ENCODE measurements at regions not wholly inside any gene's neighbourhood (a gene's known extent, or its start where the extent isn't known, plus 50 kb on each side); places are given as distances from the start of the nearest gene placed in this dataset.
A peak's percentile ranks its signal among the peaks of the same experiment; 100 is the strongest.

GRCh38 chr4:130249002-130249401 is 1153.0 kb downstream of the C4orf33 start:
- TF ChIP-seq CTCF (IDR thresholded peaks at IDR 0.05; ENCODE audit: insufficient read depth, low read length, severe bottlenecking) = no peak
- DNase-seq (ENCODE audit: low read depth) = no peak
- FAIRE-seq = no peak
- Histone ChIP-seq H3K36me3 (ENCODE audit: control insufficient read depth, insufficient read depth, low read length) (no peaks in the 10 kb centered on the region), H3K27me3 (ENCODE audit: control insufficient read depth, insufficient read depth, low read length) (no peaks in the 10 kb centered on the region), H3K4me3 (ENCODE audit: low read depth, low read length) (no peak overlapping the region)

- no peak for TF ChIP-seq CTCF (IDR thresholded peaks at IDR 0.05; ENCODE audit: insufficient read depth, low read length, severe bottlenecking)
- Histone ChIP-seq H3K36me3 (ENCODE audit: control insufficient read depth, insufficient read depth, low read length) (no peaks in the 10 kb centered on the region), H3K27me3 (ENCODE audit: control insufficient read depth, insufficient read depth, low read length) (no peaks in the 10 kb centered on the region), H3K4me3 (ENCODE audit: low read depth, low read length) (no peak overlapping the region)
- FAIRE-seq (no peak), DNase-seq (ENCODE audit: low read depth) (peak; percentile 75)
Observed at GRCh38 chr4:130257271-130257670, 1161.3 kb downstream of the C4orf33 start.

GRCh38 chr4:130266814-130267213 is 1170.9 kb downstream of the C4orf33 start:
- H3K27me3 ChIP-seq (ENCODE audit: control insufficient read depth, insufficient read depth, low read length) = no peaks in the 10 kb centered on the region
- no peak for DNase-seq (ENCODE audit: low read depth)
- no peak overlapping the region for H3K4me3 ChIP-seq (ENCODE audit: low read depth, low read length)
- no peak for TF ChIP-seq CTCF (IDR thresholded peaks at IDR 0.05; ENCODE audit: insufficient read depth, low read length, severe bottlenecking)
- FAIRE-seq = no peak
- H3K36me3 ChIP-seq (ENCODE audit: control insufficient read depth, insufficient read depth, low read length) = no peaks in the 10 kb centered on the region

GRCh38 chr4:130288576-130288975 is 1192.6 kb downstream of the C4orf33 start:
- DNase-seq (ENCODE audit: low read depth) (no peak), FAIRE-seq (no peak)
- Histone ChIP-seq H3K4me3 (ENCODE audit: low read depth, low read length) (no peak overlapping the region), H3K27me3 (ENCODE audit: control insufficient read depth, insufficient read depth, low read length) (no peaks in the 10 kb centered on the region), H3K36me3 (ENCODE audit: control insufficient read depth, insufficient read depth, low read length) (no peaks in the 10 kb centered on the region)
- no peak for TF ChIP-seq CTCF (IDR thresholded peaks at IDR 0.05; ENCODE audit: insufficient read depth, low read length, severe bottlenecking)

GRCh38 chr4:130293692-130294091 is 1197.7 kb downstream of the C4orf33 start:
- FAIRE-seq (no peak), DNase-seq (ENCODE audit: low read depth) (no peak)
- H3K36me3 ChIP-seq (ENCODE audit: control insufficient read depth, insufficient read depth, low read length) = no peaks in the 10 kb centered on the region
- no peaks in the 10 kb centered on the region for H3K27me3 ChIP-seq (ENCODE audit: control insufficient read depth, insufficient read depth, low read length)
- no peak overlapping the region for H3K4me3 ChIP-seq (ENCODE audit: low read depth, low read length)
- no peak for TF ChIP-seq CTCF (IDR thresholded peaks at IDR 0.05; ENCODE audit: insufficient read depth, low read length, severe bottlenecking)

GRCh38 chr4:130296448-130296847 is 1200.5 kb downstream of the C4orf33 start:
- FAIRE-seq (no peak), DNase-seq (ENCODE audit: low read depth) (peak; percentile 5)
- TF ChIP-seq CTCF (IDR thresholded peaks at IDR 0.05; ENCODE audit: insufficient read depth, low read length, severe bottlenecking) = no peak
- no peaks in the 10 kb centered on the region for H3K36me3 ChIP-seq (ENCODE audit: control insufficient read depth, insufficient read depth, low read length)
- H3K27me3 ChIP-seq (ENCODE audit: control insufficient read depth, insufficient read depth, low read length) = no peaks in the 10 kb centered on the region
- H3K4me3 ChIP-seq (ENCODE audit: low read depth, low read length) = no peak overlapping the region
